GM18505 (cell line): ENCODE measurements at regions not wholly inside any gene's neighbourhood (a gene's known extent, or its start where the extent isn't known, plus 50 kb on each side); places are given as distances from the start of the nearest gene placed in this dataset.
"Not testable (repeated sequence)": the region's sequence is repeated elsewhere in the genome, so short reads cannot be mapped to it uniquely, and the experiment has no call there.

Source experiments
- ATAC-seq: cut with Tn5 transposase; IDR thresholded peaks from one replicate; pipeline ENCODE4 v1.9.1; 2021; ENCODE audit not compliant: unreplicated experiment
- POLR2A ChIP-seq: IDR thresholded peaks from 4 replicates; pipeline ENCODE4 v1.6.1; 2011; ENCODE audit warnings: borderline replicate concordance; ENCODE audit not compliant: insufficient read depth, insufficient read length; ENCODE audit errors: extremely low read depth

DNA sequence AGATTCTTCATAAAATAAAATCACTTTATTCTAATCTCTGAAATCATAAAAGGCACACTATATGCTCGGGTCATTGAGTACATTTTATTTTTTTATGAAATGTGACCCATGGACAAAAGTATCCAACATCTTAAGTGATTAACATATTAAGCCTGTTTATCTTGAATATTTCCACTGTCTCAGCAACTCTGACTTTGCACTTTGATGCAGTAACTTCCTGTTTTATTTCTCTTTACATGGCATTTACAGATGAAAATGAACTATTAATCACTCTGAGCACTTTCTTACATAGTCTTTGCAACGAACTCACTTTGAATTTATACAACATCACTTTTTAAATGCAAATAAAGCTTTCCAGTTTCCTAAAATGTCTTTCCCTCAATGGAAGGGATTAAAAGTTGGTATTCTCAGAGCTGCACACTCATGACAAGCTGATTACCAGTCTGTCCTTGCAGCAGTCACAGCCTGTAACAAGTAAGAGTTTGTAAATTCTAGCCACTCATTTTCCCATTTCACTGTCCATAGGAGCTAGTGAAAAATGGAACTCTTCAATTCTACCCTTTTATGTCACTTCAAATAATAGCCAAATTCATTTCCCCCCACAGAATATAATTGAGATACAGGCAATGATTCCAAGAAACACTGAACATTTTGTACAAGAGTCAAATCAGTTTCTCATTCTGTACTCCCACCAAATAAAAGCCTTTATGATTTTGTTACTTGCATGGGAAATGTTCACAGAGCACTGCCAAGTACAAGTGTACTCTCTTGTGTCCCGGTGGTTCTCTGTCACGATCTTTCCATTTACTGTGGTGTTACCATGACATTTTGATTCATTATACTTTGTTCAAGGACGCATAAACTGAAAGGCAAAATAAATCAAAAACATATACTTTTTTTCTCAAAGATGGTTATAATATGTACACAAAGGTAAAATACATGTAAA is 1968.9 kb downstream of the PCDH9 start:
- no peak for TF ChIP-seq POLR2A
- no peak for ATAC-seq

GRCh38 chr13:65240773-65241172 is 1989.4 kb downstream of the PCDH9 start:
- TF ChIP-seq POLR2A: no peak
- no peak for ATAC-seq

- no peak for TF ChIP-seq POLR2A
- no peak for ATAC-seq
These were observed 1993.2 kb downstream of the PCDH9 start for GRCh38 chr13:65236841-65237418.

GRCh38 chr13:65217471-65217995 is 2012.6 kb downstream of the PCDH9 start:
- no peak for TF ChIP-seq POLR2A
- ATAC-seq: no peak

DNA sequence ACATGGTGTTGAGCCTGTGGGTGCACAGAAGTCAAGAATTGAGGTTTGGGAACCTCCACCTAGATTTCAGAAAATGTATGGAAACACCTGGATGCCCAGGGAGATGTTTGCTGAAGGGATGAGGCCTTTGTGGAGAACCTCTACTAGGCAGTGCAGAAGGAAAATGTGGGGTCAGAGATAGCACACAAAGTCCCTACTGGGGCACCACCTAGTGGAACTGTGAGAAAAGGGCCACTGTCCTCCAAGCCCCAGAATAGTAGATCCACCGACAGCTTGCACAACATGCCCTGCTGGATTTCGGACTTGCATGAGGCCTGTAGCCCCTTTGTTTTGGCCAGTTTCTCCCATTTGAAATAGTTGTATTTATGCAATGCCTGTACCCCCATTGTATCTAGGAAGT is 2027.3 kb downstream of the PCDH9 start:
- ATAC-seq: not testable (repeated sequence)

GRCh38 chr13:65188721-65189120 is 2041.4 kb downstream of the PCDH9 start:
- TF ChIP-seq POLR2A: no peak
- ATAC-seq: no peak

DNA sequence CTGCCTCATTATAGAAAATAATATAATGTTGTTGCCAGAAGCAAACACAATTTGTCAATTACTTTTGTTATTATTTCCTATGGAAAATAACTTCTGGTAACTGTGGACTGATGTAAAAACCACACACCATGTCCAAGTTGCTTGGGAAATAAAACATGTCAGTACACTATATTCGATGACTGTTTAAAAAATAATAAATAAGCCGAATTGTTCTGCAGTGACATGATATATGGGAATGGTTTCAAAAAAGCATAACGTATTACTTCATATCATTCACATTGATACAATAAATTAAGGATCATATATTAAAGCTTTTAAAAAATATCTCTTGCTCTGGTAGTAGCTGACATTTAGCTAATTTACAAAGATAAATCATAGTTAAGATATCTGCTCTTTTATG is 2062.1 kb downstream of the PCDH9 start:
- no peak for ATAC-seq

GRCh38 chr13:65166675-65167074 is 2063.5 kb downstream of the PCDH9 start:
- no peak for TF ChIP-seq POLR2A
- ATAC-seq: no peak

More for the DNA sequence above, 2062.1 kb downstream of the PCDH9 start:
- no peak for TF ChIP-seq POLR2A

- ATAC-seq: no peak
These were observed 2070.3 kb downstream of the PCDH9 start for GRCh38 chr13:65159803-65160202.

GRCh38 chr13:65155861-65156260 is 2074.3 kb downstream of the PCDH9 start:
- ATAC-seq: no peak
- TF ChIP-seq POLR2A: no peak

More at GRCh38 chr13:65159803-65160202, 2070.3 kb downstream of the PCDH9 start:
- no peak for TF ChIP-seq POLR2A

GRCh38 chr13:65154661-65155447 is 2075.3 kb downstream of the PCDH9 start:
- no peak for TF ChIP-seq POLR2A
- ATAC-seq: no peak

DNA sequence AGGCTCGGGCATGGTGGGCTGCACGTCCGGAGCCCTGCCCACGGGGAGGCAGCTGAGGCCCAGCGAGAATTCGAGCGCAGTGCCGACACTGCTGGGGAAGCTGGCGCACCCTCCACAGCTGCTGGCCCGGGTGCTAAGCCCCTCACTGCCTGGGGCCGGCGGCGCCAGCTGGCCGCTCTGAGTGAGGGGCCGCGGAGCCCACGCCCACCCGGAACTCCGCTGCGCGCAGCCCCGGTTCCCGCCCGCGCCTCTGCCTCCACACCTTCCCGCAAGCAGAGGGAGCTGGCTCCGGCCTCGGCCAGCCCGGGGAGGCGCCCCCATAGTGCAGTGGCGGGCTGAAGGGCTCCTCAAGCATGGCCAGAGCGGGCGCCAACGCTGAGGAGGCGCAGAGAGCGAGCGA is 2080.4 kb downstream of the PCDH9 start:
- no peak for ATAC-seq
- TF ChIP-seq POLR2A: no peak

GRCh38 chr13:65143920-65144319 is 2086.2 kb downstream of the PCDH9 start:
- no peak for ATAC-seq
- no peak for TF ChIP-seq POLR2A
